Stimulated activated naive B cell treated with anti-CD40 and anti-IgM and Interleukin-4, amounts not matched to agents 10 μg/mL and 1 μg/mL and 100 μg/mL, for 72 hours (primary cell): ENCODE measurements at regions not wholly inside any gene's neighbourhood (a gene's known extent, or its start where the extent isn't known, plus 50 kb on each side); places are given as distances from the start of the nearest gene placed in this dataset.

ENCODE experiments used
- ATAC-seq, 2 donors: fragments of 150-1000 bp; cut with Tn5 transposase; replicated peaks; 2 replicates each; pipeline ENCODE4 v1.10.0; 2021; ENCODE audit warnings: moderate library complexity in 1 of 2
- DNase-seq: peaks from one replicate; pipeline ENCODE4 v3.0.0; 2021
- H3K27ac Mint-ChIP-seq: one replicate; pipeline ENCODE4 v1.8.0; 2022; ENCODE audit warnings: mild to moderate bottlenecking, mixed read lengths
- H3K27me3 Mint-ChIP-seq, 2 donors: one replicate each; pipeline ENCODE4 v1.8.0; 2022; ENCODE audit warnings: mixed read lengths in 2 of 2
- H3K36me3 Mint-ChIP-seq, 2 donors: one replicate each; pipeline ENCODE4 v1.8.0; 2022; ENCODE audit warnings: mixed read lengths in 2 of 2, mild to moderate bottlenecking in 1 of 2
- H3K4me1 Mint-ChIP-seq, 2 donors: one replicate each; pipeline ENCODE4 v1.8.0; 2022; ENCODE audit warnings: mixed read lengths in 2 of 2, mild to moderate bottlenecking in 1 of 2
- H3K4me3 Mint-ChIP-seq, 2 donors: one replicate each; pipeline ENCODE4 v1.8.0; 2022; ENCODE audit warnings: mild to moderate bottlenecking in 2 of 2, mixed read lengths in 2 of 2, moderate library complexity in 1 of 2
- H3K9me3 Mint-ChIP-seq, 2 donors: one replicate each; pipeline ENCODE4 v1.8.0; 2022; ENCODE audit warnings: mixed read lengths in 2 of 2, mild to moderate bottlenecking in 1 of 2

GRCh38 chr19:30118760-30119159, 176.7 kb downstream of the URI1 start:
- no peak for DNase-seq
- Mint-ChIP-seq H3K27ac (no peak overlapping the region), H3K9me3 (peaks cover 5% of the 10 kb centered on the region in 2 donors), H3K4me3 (no peak overlapping the region), H3K27me3 (peaks cover 9 to 11% of the 10 kb centered on the region in 2 donors), H3K36me3 (no peaks in the 10 kb centered on the region), H3K4me1 (no peaks in the 10 kb centered on the region)
- no peak for ATAC-seq

GRCh38 chr19:30119180-30119908, 177.3 kb downstream of the URI1 start:
- ATAC-seq (no peak), DNase-seq (no peak)
- H3K4me3 Mint-ChIP-seq = no peak overlapping the region
- H3K9me3 Mint-ChIP-seq = peaks cover 5% of the 10 kb centered on the region in 2 donors
- no peaks in the 10 kb centered on the region for H3K36me3 Mint-ChIP-seq
- H3K4me1 Mint-ChIP-seq = no peaks in the 10 kb centered on the region
- peaks cover 9 to 12% of the 10 kb centered on the region in 2 donors for H3K27me3 Mint-ChIP-seq
- H3K27ac Mint-ChIP-seq = no peak overlapping the region

GRCh38 chr19:30120860-30121484, 178.9 kb downstream of the URI1 start:
- Mint-ChIP-seq H3K4me3 (no peak overlapping the region), H3K27me3 (peaks cover 9 to 12% of the 10 kb centered on the region in 2 donors), H3K4me1 (no peaks in the 10 kb centered on the region), H3K9me3 (peaks cover 5% of the 10 kb centered on the region in 2 donors), H3K36me3 (no peaks in the 10 kb centered on the region), H3K27ac (no peak overlapping the region)
- no peak for DNase-seq
- no peak for ATAC-seq

GRCh38 chr19:30122431-30122830, 180.4 kb downstream of the URI1 start:
- no peak overlapping the region for H3K4me3 Mint-ChIP-seq
- no peak for DNase-seq

GRCh38 chr19:30123119-30123518, 181.1 kb downstream of the URI1 start:
- DNase-seq = no peak
- Mint-ChIP-seq H3K27ac (no peak overlapping the region), H3K9me3 (peaks cover 5% of the 10 kb centered on the region in 2 donors), H3K36me3 (no peaks in the 10 kb centered on the region), H3K4me1 (no peaks in the 10 kb centered on the region), H3K27me3 (peaks cover 9 to 12% of the 10 kb centered on the region in 2 donors), H3K4me3 (no peak overlapping the region)
- no peak for ATAC-seq

More at GRCh38 chr19:30122431-30122830, 180.4 kb downstream of the URI1 start:
- H3K9me3 Mint-ChIP-seq = peaks cover 5% of the 10 kb centered on the region in 2 donors
- H3K4me1 Mint-ChIP-seq = no peaks in the 10 kb centered on the region
- H3K27me3 Mint-ChIP-seq = peaks cover 9 to 12% of the 10 kb centered on the region in 2 donors
- no peak for ATAC-seq
- no peaks in the 10 kb centered on the region for H3K36me3 Mint-ChIP-seq
- no peak overlapping the region for H3K27ac Mint-ChIP-seq

GRCh38 chr19:30123611-30124010, 181.6 kb downstream of the URI1 start:
- H3K4me3 Mint-ChIP-seq = no peak overlapping the region

GRCh38 chr19:30128211-30128610, 186.2 kb downstream of the URI1 start:
- no peaks in the 10 kb centered on the region for H3K36me3 Mint-ChIP-seq
- no peak overlapping the region for H3K27ac Mint-ChIP-seq
- peaks cover 5 to 6% of the 10 kb centered on the region in 2 donors for H3K9me3 Mint-ChIP-seq

More at GRCh38 chr19:30123611-30124010, 181.6 kb downstream of the URI1 start:
- DNase-seq (no peak), ATAC-seq (no peak)
- Mint-ChIP-seq H3K27me3 (peaks cover 9 to 12% of the 10 kb centered on the region in 2 donors), H3K9me3 (peaks cover 5% of the 10 kb centered on the region in 2 donors), H3K36me3 (no peaks in the 10 kb centered on the region), H3K4me1 (no peaks in the 10 kb centered on the region), H3K27ac (no peak overlapping the region)

GRCh38 chr19:30130356-30131122, 188.5 kb downstream of the URI1 start:
- H3K4me3 Mint-ChIP-seq = no peak overlapping the region
- H3K27me3 Mint-ChIP-seq = peaks cover 0 to 5% of the 10 kb centered on the region in 2 donors
- no peak for ATAC-seq
- peaks cover 5 to 6% of the 10 kb centered on the region in 2 donors for H3K9me3 Mint-ChIP-seq
- H3K27ac Mint-ChIP-seq = no peak overlapping the region
- no peak for DNase-seq
- H3K36me3 Mint-ChIP-seq = no peaks in the 10 kb centered on the region
- H3K4me1 Mint-ChIP-seq = no peaks in the 10 kb centered on the region

More at GRCh38 chr19:30128211-30128610, 186.2 kb downstream of the URI1 start:
- no peaks in the 10 kb centered on the region for H3K4me1 Mint-ChIP-seq
- peaks cover 0 to 5% of the 10 kb centered on the region in 2 donors for H3K27me3 Mint-ChIP-seq
- no peak overlapping the region for H3K4me3 Mint-ChIP-seq
- DNase-seq (no peak), ATAC-seq (no peak)

- DNase-seq (no peak), ATAC-seq (no peak)
- Mint-ChIP-seq H3K4me1 (no peaks in the 10 kb centered on the region), H3K4me3 (no peak overlapping the region), H3K27me3 (peaks cover 0 to 5% of the 10 kb centered on the region in 2 donors), H3K9me3 (peaks cover 5 to 6% of the 10 kb centered on the region in 2 donors), H3K27ac (no peak overlapping the region), H3K36me3 (no peaks in the 10 kb centered on the region)
Measured at GRCh38 chr19:30131246-30131645, 189.2 kb downstream of the URI1 start.

- Mint-ChIP-seq H3K4me3 (no peak overlapping the region), H3K27me3 (peaks cover 0 to 5% of the 10 kb centered on the region in 2 donors), H3K36me3 (no peaks in the 10 kb centered on the region), H3K27ac (no peak overlapping the region), H3K4me1 (no peaks in the 10 kb centered on the region), H3K9me3 (peaks cover 5 to 6% of the 10 kb centered on the region in 2 donors)
- DNase-seq (no peak), ATAC-seq (no peak)
Measured at GRCh38 chr19:30131722-30132291, 189.8 kb downstream of the URI1 start.

GRCh38 chr19:30132343-30133075, 190.5 kb downstream of the URI1 start:
- Mint-ChIP-seq H3K4me3 (no peak overlapping the region), H3K36me3 (no peaks in the 10 kb centered on the region), H3K27me3 (peaks cover 0 to 5% of the 10 kb centered on the region in 2 donors), H3K4me1 (no peaks in the 10 kb centered on the region), H3K9me3 (peaks cover 5 to 6% of the 10 kb centered on the region in 2 donors), H3K27ac (no peak overlapping the region)
- ATAC-seq = no peak
- DNase-seq = no peak

- H3K4me1 Mint-ChIP-seq = no peaks in the 10 kb centered on the region
- peaks cover 5 to 6% of the 10 kb centered on the region in 2 donors for H3K9me3 Mint-ChIP-seq
- peaks cover 0 to 5% of the 10 kb centered on the region in 2 donors for H3K27me3 Mint-ChIP-seq
- no peak for ATAC-seq
- no peak for DNase-seq
- no peak overlapping the region for H3K4me3 Mint-ChIP-seq
- H3K36me3 Mint-ChIP-seq = no peaks in the 10 kb centered on the region
- no peak overlapping the region for H3K27ac Mint-ChIP-seq
Measured at GRCh38 chr19:30133803-30134202, 191.8 kb downstream of the URI1 start.

- DNase-seq (no peak), ATAC-seq (no peak)
- H3K27ac Mint-ChIP-seq = no peak overlapping the region
- H3K36me3 Mint-ChIP-seq = no peaks in the 10 kb centered on the region
- H3K4me3 Mint-ChIP-seq = no peak overlapping the region
- peaks cover 0 to 5% of the 10 kb centered on the region in 2 donors for H3K27me3 Mint-ChIP-seq
- no peaks in the 10 kb centered on the region for H3K4me1 Mint-ChIP-seq
- H3K9me3 Mint-ChIP-seq = no peaks in the 10 kb centered on the region
Measured at GRCh38 chr19:30135093-30135757, 193.2 kb downstream of the URI1 start.
